CD4-positive, alpha-beta T cell treated with Interleukin-4 for 4 hours (primary cell): ENCODE measurements at regions not wholly inside any gene's neighbourhood (a gene's known extent, or its start where the extent isn't known, plus 50 kb on each side); places are given as distances from the start of the nearest gene placed in this dataset.
A peak's percentile ranks its signal among the peaks of the same experiment; 100 is the strongest.

Source experiments
- DNase-seq: peaks from one replicate; pipeline ENCODE4 v3.0.0-alpha.2; 2020

DNA sequence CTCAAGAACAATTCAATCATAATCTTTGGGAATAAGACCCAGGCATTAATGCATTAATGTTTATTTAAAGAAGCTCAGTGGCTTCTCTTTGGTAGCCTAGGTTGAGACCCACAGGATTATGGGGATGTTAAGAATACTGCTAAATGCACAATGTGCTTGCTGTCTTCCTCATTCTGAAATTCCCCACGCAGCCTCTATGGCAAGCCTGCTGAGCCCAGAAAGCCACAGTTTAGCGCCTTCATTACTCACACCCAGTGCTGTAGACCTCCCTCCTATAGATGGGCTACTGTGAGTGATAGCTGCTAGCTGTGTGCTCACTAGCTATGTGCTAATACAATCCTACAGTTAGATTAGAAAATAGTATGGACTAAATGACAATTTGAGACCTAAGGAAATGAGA is 90.6 kb downstream of the TNFSF13B start:
- DNase-seq: no peak

DNA sequence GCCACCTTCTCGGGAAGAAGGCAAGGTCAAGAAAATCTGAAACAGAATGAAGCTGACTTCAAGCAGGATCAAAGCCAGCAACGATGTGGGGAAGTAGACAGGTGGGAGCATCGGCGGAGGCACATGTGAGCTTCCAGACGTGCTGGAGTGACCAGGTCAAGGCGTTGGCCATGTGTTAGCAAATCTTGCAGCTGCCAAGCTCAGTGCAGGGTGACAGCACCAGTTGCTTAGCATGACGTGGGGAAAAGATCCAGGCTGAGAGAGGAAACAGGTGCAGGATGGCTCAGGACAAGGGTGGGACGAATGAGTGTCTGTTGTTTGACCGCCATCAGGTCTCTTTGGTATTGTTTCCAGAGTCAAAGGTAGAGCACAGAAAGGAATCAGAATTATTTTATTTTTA is 92.3 kb downstream of the TNFSF13B start:
- DNase-seq: no peak

DNA sequence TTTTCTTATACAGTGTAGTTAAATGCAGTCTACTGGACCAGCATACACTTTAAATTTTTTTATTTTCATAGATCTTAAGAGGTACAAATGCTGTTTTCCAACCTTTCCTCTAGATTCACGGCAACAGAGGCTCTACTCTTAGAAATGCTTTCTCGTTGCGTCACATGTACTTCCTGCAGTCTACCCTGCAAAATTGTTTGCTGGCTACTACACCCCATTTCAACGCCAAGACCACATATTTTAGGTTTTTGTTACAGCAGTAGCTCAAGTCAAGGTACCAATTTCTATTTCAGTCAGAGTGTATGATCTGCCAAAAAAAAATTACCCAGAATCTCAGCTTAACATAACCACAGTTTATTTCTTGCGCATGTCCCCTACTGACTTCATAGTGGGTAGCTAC is 94.1 kb downstream of the TNFSF13B start:
- no peak for DNase-seq

DNA sequence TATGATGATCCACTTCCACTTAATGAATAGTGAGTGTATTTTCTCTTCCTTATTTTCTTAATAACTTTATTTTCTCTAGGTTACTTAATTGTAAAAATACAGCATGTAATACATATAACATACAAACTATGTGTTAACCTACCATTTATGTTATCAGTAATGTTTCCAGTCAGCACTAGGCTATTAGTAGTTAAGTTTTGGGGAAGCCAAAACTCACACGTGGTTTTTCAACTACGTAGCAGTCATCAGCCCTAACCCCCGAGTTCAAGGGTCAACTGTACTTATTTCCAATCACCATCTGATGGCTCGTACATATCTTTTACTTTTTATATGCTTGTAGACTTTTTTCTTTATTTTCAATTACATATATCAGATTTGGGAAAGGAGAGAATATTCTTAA is 95.7 kb downstream of the TNFSF13B start:
- DNase-seq: no peak

DNA sequence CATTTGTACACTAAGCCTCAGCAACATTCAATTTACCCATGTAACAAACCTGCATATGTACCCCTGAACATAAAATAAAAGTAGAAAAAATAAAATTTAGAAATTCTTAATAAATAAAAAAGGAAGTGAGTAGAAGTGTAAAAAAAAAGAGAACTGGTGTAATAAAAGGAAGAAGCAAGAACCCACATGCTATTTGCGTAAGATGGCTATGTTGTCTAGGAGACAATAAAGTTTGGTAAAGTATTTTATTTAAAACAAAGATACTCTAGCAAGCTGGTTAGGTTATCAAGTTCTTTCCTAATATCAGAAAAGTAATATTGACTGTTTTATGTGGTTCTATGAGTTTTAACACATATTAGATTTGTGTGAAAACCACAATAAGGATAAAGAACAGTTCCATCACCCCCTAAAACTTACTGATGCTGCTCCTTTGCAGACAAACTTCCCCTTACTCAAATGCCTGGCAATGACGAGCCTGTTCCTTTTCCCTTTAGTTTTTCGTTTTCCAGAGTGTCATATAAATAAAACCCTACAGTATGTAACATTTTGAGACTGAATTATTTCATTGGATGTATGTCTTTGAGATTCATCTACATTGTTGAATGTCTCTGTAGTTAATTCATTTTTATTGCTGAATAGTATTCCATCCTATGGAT is 98.9 kb downstream of the TNFSF13B start:
- no peak for DNase-seq

DNA sequence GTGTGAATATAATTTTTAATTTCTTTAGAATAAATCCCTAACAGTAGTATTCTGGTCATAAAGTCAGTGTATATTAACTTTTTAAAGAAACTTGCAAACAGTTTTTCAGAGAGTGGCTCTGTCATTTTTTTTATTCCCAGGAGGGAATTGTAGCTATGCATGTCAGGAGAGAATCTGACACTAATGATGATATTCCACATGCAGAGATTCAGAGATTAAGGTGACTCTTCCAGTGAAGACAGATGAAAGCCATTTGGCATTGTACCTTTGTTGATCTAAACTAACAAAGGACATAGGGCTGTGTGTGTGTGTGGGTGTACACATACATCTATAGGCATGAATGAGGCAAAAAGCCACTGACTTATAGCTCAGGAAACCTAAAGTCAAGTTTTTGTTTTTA is 99.9 kb downstream of the TNFSF13B start:
- no peak for DNase-seq

DNA sequence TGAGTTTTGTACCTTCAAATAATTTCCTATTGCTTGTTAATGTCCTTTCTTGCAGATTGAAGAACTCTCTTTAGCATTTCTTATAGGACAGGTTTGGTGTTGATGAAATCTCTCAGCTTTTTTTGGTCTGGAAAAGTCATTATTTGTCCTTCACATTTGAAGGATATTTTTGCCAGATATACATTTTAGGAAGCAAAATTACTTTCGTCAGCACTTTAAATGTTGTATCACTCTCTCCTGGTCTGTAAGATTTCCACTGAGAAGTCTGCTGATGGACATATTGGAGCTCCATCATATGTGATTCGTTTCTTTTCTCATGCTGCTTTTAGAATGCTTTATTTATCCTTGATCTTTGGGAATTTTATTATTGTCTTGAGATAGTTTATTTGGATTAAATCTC is 105.5 kb downstream of the TNFSF13B start:
- no peak for DNase-seq

DNA sequence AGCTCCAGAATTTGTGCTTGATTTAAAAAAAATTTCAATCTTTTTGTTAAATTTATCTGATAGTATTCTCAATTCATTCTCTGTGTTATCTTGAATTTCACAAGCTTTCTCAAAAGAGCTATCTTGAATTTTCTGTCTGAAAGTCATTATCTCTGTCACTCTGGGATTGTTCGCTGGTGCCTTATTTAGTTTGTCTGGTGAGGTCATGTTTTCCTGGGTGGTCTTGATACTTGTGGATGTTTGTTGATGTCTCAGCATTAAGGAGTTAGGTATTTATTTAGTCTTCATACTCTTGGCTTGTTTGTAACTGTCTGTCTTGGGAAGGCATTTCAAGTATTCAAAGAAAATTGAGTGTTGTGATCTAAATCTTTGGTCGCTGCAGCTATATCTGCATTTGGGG is 106.3 kb downstream of the TNFSF13B start:
- DNase-seq: no peak

DNA sequence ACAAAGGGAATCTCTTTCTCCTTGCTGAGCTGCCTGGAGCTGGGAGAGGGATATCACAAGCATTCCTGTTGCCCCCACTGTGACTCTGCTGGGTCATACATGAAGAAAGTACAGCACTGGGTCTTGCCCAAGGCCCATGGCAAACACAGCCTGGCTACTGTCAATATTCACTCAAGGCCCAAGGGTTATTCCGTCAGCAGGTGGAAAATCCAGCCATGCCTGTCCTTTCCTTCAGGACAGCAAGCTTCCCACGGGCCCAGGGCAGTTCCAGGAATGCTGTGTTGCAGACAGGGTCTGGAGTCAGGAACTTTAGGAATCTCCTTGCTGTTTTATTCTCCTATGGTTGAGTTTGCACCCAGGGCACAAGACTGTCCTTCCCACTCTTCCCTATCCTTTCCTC is 106.8 kb downstream of the TNFSF13B start:
- no peak for DNase-seq

DNA sequence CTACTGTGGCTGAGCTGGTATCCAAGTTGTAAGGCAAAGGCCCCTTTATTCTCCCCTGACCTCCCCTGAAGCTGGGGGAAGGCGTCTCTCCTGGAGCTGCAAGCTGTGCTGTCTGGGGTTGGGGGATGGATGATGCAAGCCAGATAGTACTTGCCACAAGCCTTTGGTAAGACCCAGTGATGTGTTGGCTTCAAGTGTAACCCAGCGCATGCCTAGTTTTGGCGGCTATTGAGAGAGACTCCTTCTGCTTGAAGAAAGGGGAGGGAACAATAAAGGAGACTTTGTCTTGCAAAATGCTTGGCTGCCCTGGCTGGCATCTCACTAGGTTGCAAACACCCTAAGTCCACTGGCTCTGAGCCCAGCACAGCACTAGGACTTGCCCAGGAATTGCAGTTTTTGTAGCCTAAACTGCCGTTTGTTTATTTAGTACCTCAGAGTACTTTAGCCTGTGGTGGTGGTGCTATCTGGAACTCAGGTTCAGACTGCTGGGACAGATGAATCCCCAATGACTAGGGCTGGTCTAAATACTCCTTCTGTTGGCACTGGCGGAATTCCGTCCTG is 108.2 kb downstream of the TNFSF13B start:
- no peak for DNase-seq

DNA sequence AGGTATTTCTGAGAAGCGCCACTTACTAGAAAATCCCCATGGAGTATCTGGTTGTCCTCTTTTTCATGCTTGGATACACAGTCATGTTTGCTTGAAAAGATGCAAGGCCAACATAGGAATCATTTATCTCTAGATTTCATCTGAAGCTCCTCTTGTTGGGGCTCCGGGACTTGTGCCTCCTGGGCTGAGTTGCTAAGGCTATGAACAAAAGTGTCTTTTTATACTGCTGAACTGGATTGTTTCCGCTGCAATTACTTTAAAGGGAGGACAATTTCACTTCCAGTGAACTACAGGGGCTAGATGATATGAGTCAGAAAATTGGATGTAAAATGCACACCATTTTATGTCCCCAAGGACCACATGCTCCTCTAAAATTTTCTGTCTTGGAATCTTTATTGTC is 114.1 kb downstream of the TNFSF13B start:
- DNase-seq: no peak

DNA sequence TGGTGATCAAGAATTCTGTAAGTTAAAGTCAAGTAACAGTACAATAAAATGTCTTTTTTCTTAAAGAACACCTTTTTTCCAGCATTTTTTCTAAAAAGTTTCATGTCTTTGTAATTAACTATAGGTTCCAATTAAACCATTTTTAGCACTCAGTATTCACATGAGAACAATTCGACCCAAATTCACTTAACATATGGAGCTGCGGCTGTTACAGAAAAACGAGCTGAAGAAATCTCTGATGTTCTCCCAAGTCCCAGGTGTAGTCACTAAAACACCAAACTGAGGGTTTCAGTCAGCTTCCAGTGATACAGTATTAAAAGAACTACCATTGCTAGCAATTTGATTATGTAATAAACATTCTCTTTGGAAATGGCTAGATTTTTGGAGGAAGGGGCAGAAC is 117.6 kb downstream of the TNFSF13B start:
- no peak for DNase-seq

DNA sequence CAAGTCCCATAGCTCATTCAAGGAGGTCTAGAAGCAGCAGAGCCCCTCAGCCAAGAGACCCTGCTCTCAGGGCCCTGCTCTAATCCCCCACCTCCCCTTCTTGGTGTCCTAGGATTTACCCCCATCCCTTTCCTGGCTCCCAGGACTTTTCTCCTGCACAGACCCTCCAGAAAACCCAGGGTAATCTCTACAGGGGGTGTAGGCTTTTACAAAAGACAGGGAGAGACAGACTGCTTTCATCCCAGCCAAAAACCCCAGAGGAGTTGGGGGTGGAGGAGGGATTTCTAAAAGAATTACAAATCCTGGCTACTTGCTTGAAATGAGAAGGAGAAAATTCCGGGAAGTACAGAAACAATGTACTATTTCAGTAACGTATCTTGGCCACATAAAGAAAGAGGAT is 133.3 kb downstream of the TNFSF13B start:
- DNase-seq: no peak

DNA sequence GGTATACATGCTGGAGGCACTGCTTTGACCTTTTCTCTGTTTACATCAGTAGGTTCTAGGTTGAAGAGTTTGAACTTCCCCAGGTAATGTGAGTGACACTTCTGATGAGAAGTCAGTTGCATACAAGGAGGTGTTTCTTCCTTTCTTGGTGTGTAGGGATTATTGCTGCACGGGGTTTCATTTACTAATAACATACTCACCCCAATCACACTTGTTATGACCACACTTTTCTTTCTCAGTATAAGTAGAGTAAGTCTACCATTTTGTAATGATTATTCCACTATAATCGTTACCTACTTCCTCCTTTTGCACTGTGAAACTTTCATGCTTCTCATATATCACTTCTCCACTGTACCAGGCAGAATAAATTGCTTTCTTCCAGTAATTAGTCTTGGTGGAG is 138.0 kb downstream of the TNFSF13B start:
- DNase-seq: no peak

DNA sequence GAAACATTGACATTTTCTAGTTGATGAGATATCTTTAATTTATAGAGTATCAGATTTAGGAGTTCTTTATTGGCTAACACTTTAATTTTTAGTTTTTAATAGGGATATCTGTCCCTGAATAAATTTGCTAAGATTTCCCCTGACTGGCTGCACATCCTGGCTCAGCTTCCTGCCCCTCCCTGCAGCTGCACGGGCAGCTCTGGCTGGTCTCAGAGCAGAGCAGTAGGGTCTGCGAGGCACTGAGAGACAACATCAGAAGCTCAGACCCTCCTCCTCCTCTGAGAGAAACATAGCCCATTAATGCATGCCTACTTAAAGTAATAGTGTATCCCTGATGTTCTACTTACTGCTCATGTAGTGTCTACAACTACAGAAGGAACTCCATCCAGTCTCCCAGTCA is 139.2 kb downstream of the TNFSF13B start:
- DNase-seq: no peak

DNA sequence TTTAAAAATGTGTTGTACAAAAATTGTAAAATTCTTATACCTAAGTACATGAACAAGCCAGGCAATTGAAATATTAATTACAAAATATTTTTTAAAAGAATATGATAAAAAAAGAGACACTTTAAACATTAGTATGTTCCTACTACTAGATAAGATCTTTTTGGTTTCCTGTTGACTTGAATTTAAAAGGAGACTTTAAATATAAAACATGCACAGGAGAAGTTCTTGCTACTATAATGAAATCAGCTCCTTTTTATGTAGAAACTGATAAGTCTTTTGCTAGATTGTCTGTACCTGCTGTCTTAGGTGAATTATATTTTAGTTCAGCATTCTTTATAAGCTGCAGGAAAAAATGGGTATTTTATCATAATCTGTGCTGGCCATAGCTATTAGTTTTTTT is 140.2 kb downstream of the TNFSF13B start:
- DNase-seq: peak; percentile 23

DNA sequence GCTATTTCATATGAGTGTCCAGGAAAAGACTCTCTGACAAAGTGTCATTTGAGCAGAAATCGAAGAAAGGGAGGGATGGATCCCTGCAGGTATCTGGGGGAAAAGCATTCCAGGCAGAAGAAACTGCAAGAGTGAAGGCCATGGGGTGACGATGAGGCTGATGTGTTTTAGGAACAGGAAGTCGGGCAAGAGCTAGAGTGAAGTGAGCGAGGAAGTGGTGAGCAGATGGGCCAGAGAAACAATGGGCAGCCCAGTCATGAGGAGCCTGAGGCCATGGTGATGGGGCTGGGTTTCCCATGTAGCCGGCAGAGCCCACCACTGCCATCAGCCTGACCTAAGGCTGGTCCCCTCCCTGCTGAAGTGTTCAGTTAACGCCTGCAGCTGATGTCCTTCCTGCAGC is 150.2 kb downstream of the TNFSF13B start:
- no peak for DNase-seq

DNA sequence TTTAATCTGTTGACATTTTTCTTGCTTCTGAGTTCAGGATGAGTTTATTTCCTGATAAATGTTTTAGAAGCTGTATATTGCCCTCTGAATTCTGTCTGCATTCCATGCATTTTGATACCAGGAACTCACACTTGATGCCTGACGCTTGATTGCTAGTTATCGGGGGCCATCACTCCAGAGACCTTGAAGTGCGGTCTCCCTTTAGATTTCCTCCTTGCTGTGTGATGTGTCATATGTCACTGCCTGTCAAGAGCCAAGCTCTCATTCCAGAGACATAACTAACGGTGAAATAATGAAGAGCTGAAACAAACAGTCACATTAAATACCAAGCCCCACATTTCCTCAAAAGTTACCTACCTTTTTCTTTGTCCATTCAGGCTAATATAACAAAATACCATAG is 155.5 kb downstream of the TNFSF13B start:
- no peak for DNase-seq

DNA sequence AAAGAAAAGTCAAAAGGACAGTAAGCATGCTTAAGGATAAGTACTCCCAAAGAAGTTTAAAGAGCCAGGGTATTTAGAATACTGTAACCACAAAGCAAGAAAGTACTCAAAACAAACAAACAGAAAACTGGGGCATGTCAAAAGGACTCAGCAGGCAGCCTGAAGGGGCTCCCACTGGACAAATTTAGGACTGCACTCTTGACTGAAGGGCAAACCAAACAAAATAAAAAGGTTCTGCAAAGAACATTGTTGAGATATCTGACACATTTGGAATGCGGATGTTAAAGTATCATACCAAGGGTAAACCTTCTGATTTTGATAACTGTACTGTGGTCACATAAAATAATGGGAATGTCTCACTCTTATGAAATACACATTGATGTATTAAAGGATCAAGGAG is 157.4 kb downstream of the TNFSF13B start:
- no peak for DNase-seq

DNA sequence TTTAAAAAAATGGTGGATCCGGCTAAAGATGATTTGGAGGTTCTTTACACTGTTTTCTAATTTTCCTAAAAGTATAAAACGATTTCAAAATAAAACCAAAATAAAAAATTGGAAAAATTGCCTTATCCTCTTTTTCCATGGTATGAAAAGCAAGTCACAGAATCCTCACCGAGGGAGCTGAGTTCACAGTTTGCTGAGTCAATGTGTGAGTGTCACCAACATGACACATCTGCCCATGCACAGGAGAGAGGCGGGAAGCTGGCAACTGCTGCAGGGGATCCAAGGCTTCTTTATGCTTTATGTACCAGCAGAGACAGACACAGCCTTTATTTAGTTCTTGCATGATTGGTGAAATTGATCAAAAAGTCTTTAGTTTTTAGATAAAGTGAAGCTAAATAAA is 157.8 kb downstream of the TNFSF13B start:
- no peak for DNase-seq

DNA sequence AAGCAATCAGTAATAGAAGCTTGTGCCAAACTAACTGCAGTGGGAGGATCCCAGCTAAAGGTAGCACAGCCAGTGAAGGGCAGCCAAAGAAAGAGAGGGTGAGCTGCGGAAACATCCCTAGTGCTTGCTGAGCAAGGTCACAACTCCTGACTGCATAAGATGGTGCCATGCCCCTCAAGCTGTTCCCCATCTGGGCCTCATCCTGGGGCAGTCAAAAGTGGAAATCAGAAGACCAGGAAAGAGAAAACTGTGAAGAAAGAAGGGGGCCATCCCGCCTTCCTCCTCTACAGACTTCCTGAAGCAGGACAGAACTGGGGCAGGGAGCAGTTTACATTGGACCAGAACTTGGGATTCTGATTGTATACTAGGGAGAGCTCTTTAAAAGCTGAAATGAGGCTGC is 159.2 kb downstream of the TNFSF13B start:
- DNase-seq: no peak

DNA sequence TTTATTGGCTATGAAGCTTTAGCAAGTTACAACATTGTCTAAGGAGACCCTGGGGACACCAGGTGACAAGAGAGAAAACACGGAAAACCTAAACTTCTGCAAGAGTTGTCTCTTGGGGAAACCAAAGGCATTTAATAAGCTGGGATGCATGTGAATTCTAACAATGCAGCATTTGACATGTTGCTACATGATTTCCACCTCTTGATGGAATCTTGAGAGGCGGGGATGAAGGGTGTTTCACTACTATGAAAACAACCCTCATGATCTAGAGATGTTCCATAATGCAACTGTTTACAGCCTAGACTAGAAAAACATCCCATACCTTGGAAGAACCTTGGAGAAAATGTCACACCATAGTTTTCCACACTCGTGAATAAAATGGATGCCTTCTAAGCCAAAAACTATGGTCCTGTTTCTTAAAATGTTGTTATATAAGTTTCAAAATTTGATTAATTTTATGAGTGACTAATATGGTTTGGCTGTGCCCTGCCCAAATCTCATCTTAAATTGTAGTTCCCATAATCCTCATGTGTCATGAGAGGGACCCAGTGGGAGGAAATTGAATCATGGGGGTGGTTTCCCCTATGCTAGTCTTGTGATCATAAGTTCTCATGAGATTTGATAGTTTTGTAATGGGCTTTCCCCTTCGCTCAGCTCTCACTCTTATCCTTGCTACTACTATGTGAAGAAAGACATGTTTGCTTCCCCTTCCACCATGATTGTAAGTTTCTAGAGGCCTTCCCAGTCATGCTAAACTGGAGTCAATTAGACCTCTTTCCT is 164.6 kb downstream of the TNFSF13B start:
- no peak for DNase-seq

DNA sequence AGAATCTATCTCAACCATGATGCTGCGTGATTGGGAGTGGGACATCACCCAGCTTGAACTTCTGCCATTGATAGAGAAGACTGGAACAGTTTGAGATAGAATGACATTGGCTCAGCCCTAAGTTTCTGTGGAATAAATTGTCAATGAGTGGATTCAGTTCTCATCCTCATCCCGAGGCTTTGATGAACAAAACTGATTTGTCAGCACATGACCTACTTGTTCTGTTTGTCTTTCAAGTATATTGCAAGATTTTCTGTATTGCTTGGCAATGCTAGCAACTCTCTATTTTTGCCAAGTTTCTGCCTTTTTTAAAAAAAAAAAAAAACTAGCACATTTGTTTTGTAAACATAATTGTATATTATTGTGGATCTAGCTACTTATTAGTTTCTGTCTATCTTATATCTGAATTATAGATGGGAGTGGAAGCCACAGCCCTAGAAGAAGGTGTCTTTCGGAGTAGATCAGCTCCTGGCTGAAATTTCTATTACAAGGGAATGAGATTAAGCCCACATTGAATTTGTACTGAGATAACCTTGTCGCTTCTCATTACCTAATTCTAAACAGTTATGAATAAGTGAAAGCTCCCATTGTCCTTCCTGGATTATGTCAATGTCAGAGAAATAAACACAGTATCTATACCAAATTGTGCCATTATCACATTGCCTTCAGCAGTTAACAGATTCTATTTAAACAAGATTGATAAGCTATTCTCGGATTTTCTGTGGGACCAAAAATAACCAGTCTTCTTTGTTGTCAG is 166.1 kb downstream of the TNFSF13B start:
- DNase-seq: no peak

DNA sequence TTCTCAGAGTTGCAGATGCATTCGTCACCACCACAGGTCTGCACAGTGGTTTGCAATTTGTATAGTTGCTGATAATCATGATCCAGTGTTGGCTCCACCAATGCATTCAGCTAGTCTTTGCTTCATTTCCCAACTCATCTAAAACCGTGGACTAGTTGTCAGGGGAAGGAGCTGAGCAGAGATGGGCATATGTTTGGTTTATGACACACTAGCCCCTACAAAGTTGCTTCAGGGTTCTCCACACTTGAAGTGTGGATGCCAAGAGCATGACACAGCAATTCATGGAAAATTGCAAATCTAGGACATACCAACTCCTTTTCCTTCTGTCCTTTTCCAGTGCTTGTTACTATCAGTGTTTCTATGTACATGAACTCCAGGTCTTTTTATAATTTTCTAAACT is 168.0 kb downstream of the TNFSF13B start:
- no peak for DNase-seq
